Keratinocyte (primary cell): ENCODE measurements at regions not wholly inside any gene's neighbourhood (a gene's known extent, or its start where the extent isn't known, plus 50 kb on each side); places are given as distances from the start of the nearest gene placed in this dataset.

Source experiments
- DNase-seq: peaks from one replicate; pipeline ENCODE4 v3.0.0-alpha.2; 2011; ENCODE audit warnings: low read depth, missing footprints, low spot score
- FAIRE-seq: peaks from 2 replicates; lab custom pipeline; 2011; peaks lifted over from hg19 to GRCh38; lab: Jason Lieb, UNC
- H2AFZ ChIP-seq: 2 replicates; pipeline ENCODE4 v1.6.0; 2012; ENCODE audit warnings: low read length, control low read depth, inconsistent platforms; ENCODE audit not compliant: control insufficient read depth
- H3K27ac ChIP-seq: 2 replicates; pipeline ENCODE4 v1.5.1; 2011; ENCODE audit warnings: low read length; ENCODE audit not compliant: control insufficient read depth, insufficient read depth
- H3K27me3 ChIP-seq: 3 replicates; pipeline ENCODE4 v1.6.0; 2011; ENCODE audit warnings: low read length; ENCODE audit not compliant: control insufficient read depth, insufficient read depth; ENCODE audit errors: extremely low read depth
- H3K36me3 ChIP-seq, 2 experiments: 2 replicates in 1 of 2; 3 replicates in 1 of 2; pipeline ENCODE4 v1.5.1; 2011; ENCODE audit warnings: low read length in 2 of 2, mild to moderate bottlenecking in 1 of 2; ENCODE audit not compliant: control insufficient read depth in 2 of 2, insufficient read depth in 2 of 2; ENCODE audit errors: extremely low read depth in 1 of 2
- H3K4me1 ChIP-seq: 3 replicates; pipeline ENCODE4 v1.5.1; 2011; ENCODE audit warnings: low read length; ENCODE audit not compliant: control insufficient read depth, insufficient read depth; ENCODE audit errors: extremely low read depth
- H3K4me2 ChIP-seq: 3 replicates; pipeline ENCODE4 v1.6.0; 2011; ENCODE audit warnings: low read depth, low read length; ENCODE audit not compliant: control insufficient read depth, insufficient read depth; ENCODE audit errors: extremely low read depth
- H3K4me3 ChIP-seq, 3 experiments: fragments of 200-600 bp in 1 of 3; sonication (generic) in 1 of 3; 2 replicates in 2 of 3; 3 replicates in 1 of 3; pipeline ENCODE4 v1.5.1; 2011 to 2016; ENCODE audit warnings: low read length in 3 of 3, mild to moderate bottlenecking in 3 of 3, control low read depth in 2 of 3, inconsistent platforms in 1 of 3, low read depth in 1 of 3, mixed read lengths in 1 of 3, mixed run types in 1 of 3, moderate library complexity in 1 of 3; ENCODE audit not compliant: control insufficient read depth in 2 of 3, insufficient read depth in 2 of 3; ENCODE audit errors: extremely low read depth in 1 of 3
- H3K79me2 ChIP-seq: 2 replicates; pipeline ENCODE4 v1.6.0; 2012; ENCODE audit warnings: low read length; ENCODE audit not compliant: control insufficient read depth, insufficient read depth
- H3K9ac ChIP-seq: 3 replicates; pipeline ENCODE4 v1.6.0; 2011; ENCODE audit warnings: low read length; ENCODE audit not compliant: control insufficient read depth, insufficient read depth; ENCODE audit errors: extremely low read depth
- H3K9me1 ChIP-seq: 3 replicates; pipeline ENCODE4 v1.6.0; 2011; ENCODE audit warnings: low read length; ENCODE audit not compliant: control insufficient read depth, insufficient read depth; ENCODE audit errors: extremely low read depth
- H3K9me3 ChIP-seq: 2 replicates; pipeline ENCODE4 v1.5.1; 2012; ENCODE audit warnings: low read depth, low read length; ENCODE audit not compliant: control insufficient read depth
- H4K20me1 ChIP-seq: 3 replicates; pipeline ENCODE4 v1.6.0; 2011; ENCODE audit warnings: low read length; ENCODE audit not compliant: control insufficient read depth, insufficient read depth; ENCODE audit errors: extremely low read depth
- CTCF ChIP-seq, 3 experiments: IDR thresholded peaks in 1 of 3; conservative IDR thresholded peaks in 1 of 3; optimal IDR thresholded peaks in 1 of 3; 2 replicates in 2 of 3; 3 replicates in 1 of 3; pipeline versions ENCODE3 to v1.5.1; 2011; ENCODE audit warnings: low read length in 3 of 3, mild to moderate bottlenecking in 3 of 3, moderate library complexity in 2 of 3, control low read depth in 1 of 3, inconsistent platforms in 1 of 3; ENCODE audit not compliant: insufficient read depth in 2 of 3; ENCODE audit errors: extremely low read depth in 1 of 3
- EZH2 ChIP-seq: IDR thresholded peaks from one replicate; pipeline ENCODE4 v1.6.1; 2012; ENCODE audit warnings: inconsistent platforms, mild to moderate bottlenecking, low read length, moderate library complexity
- dilution Hi-C: fragments of 300-500 bp; cut with MboI; formaldehyde crosslinking; loops from one replicate; pipeline ENCODE4 v1.7.0; 2020; ENCODE audit warnings: low sequenced_read_pairs; ENCODE audit not compliant: extremely low pct_ligation_motif_present

GRCh38 chr10:6909905-6910560, 330.0 kb upstream of the PRKCQ start:
- Histone ChIP-seq H2AFZ (no peak overlapping the region), H3K27ac (no peak overlapping the region), H3K4me2 (no peak overlapping the region), H3K9ac (no peak overlapping the region), H3K4me3 (no peak overlapping the region), H3K79me2 (no peaks in the 10 kb centered on the region), H3K9me1 (no peaks in the 10 kb centered on the region), H3K36me3 (no peaks in the 10 kb centered on the region), H4K20me1 (no peaks in the 10 kb centered on the region), H3K4me1 (peaks cover 13% of the 10 kb centered on the region), H3K27me3 (peaks cover 4% of the 10 kb centered on the region), H3K9me3 (peaks cover 3% of the 10 kb centered on the region)
- no peak for DNase-seq
- no peak for TF ChIP-seq EZH2
- TF ChIP-seq CTCF (optimal IDR thresholded peaks at IDR 0.05 in 1 of 3, IDR thresholded peaks at IDR 0.05 in 1 of 3, conservative IDR thresholded peaks at IDR 0.05 in 1 of 3; ENCODE audit: extremely low read depth in 1 of 3, insufficient read depth in 2 of 3, low read length in 3 of 3) = no peak
- dilution Hi-C loops = no loop called here
- no peak for FAIRE-seq

GRCh38 chr10:6907877-6908530, 327.9 kb upstream of the PRKCQ start:
- H3K4me1 ChIP-seq = peaks cover 10% of the 10 kb centered on the region
- no peak overlapping the region for H3K4me2 ChIP-seq
- no peak overlapping the region for H2AFZ ChIP-seq

More at GRCh38 chr10:6907877-6908530, 327.9 kb upstream of the PRKCQ start:
- H3K27ac ChIP-seq = no peak overlapping the region
- FAIRE-seq (no peak), DNase-seq (no peak)
- H3K27me3 ChIP-seq = no peaks in the 10 kb centered on the region
- H3K9ac ChIP-seq = no peak overlapping the region
- H3K9me1 ChIP-seq = no peaks in the 10 kb centered on the region
- H3K79me2 ChIP-seq = no peaks in the 10 kb centered on the region
- TF ChIP-seq CTCF (optimal IDR thresholded peaks at IDR 0.05 in 1 of 3, IDR thresholded peaks at IDR 0.05 in 1 of 3, conservative IDR thresholded peaks at IDR 0.05 in 1 of 3; ENCODE audit: extremely low read depth in 1 of 3, insufficient read depth in 2 of 3, low read length in 3 of 3) = no peak
- TF ChIP-seq EZH2 = no peak
- no peaks in the 10 kb centered on the region for H4K20me1 ChIP-seq
- H3K9me3 ChIP-seq = peaks cover 3% of the 10 kb centered on the region
- H3K36me3 ChIP-seq = no peaks in the 10 kb centered on the region
- dilution Hi-C loops = no loop called here
- H3K4me3 ChIP-seq = no peak overlapping the region
